H1 (cell line): ENCODE measurements at regions not wholly inside any gene's neighbourhood (a gene's known extent, or its start where the extent isn't known, plus 50 kb on each side); places are given as distances from the start of the nearest gene placed in this dataset.

Experiments used
- CTCF ChIA-PET: fragments of 300-600 bp; sonication (Branson Sonifier 250); formaldehyde crosslinking; loops from one replicate; lab custom pipeline; 2021; ENCODE audit not compliant: partially characterized antibody; lab: Charles Lee
- POLR2A ChIA-PET: fragments of 300-600 bp; sonication (Branson Sonifier 250); formaldehyde crosslinking; loops from one replicate; lab custom pipeline; 2021; ENCODE audit warnings: inconsistent platforms; ENCODE audit not compliant: partially characterized antibody; lab: Charles Lee
- DNase-seq, 2 experiments: peaks; one replicate each; pipeline versions ENCODE4 v3.0.0 to v3.0.0-alpha.2; 2010 to 2022; ENCODE audit warnings: low spot score in 2 of 2, low read depth in 1 of 2, mixed read lengths in 1 of 2
- FAIRE-seq: peaks from 2 replicates; lab custom pipeline; 2011; peaks lifted over from hg19 to GRCh38; lab: Jason Lieb, UNC
- H2AFZ ChIP-seq: 2 replicates; pipeline ENCODE4 v1.8.1; 2012; ENCODE audit warnings: low read length, inconsistent platforms
- H2AK5ac ChIP-seq: 2 replicates; pipeline ENCODE4 v1.6.1; 2013; ENCODE audit warnings: low read depth, low read length
- H2BK120ac ChIP-seq: replicated peaks from 2 replicates; pipeline ENCODE3; 2013; ENCODE audit warnings: low read depth, low read length, inconsistent platforms
- H2BK12ac ChIP-seq: 2 replicates; pipeline ENCODE4 v1.6.1; 2013; ENCODE audit warnings: low read depth, low read length
- H2BK15ac ChIP-seq: 2 replicates; pipeline ENCODE4 v1.6.1; 2013; ENCODE audit warnings: low read length
- H2BK20ac ChIP-seq: 2 replicates; pipeline ENCODE4 v1.6.1; 2013; ENCODE audit warnings: low read length
- H2BK5ac ChIP-seq: 2 replicates; pipeline ENCODE4 v1.6.1; 2013; ENCODE audit warnings: low read depth, low read length
- H3K14ac ChIP-seq: 2 replicates; pipeline ENCODE4 v1.6.1; 2013; ENCODE audit warnings: inconsistent platforms; ENCODE audit not compliant: insufficient read length
- H3K18ac ChIP-seq: 2 replicates; pipeline ENCODE4 v1.6.1; 2013; ENCODE audit warnings: low read length; ENCODE audit errors: extremely low read depth
- H3K23ac ChIP-seq: 2 replicates; pipeline ENCODE4 v1.6.1; 2013; ENCODE audit warnings: inconsistent platforms; ENCODE audit not compliant: insufficient read length
- H3K23me2 ChIP-seq: 2 replicates; pipeline ENCODE4 v1.6.1; 2013; ENCODE audit warnings: low read depth, low read length
- H3K27ac ChIP-seq: 2 replicates; pipeline ENCODE4 v1.6.1; 2011; ENCODE audit warnings: low read depth, low read length, inconsistent platforms
- H3K27me3 ChIP-seq, 4 experiments: replicated peaks in 1 of 4; 1 replicate in 1 of 4; 2 replicates in 3 of 4; pipeline versions ENCODE4 v1.6.1 to v1.8.1; 2011 to 2013; ENCODE audit warnings: low read length in 3 of 4, mild to moderate bottlenecking in 3 of 4, inconsistent platforms in 2 of 4, mixed read lengths in 2 of 4, moderate library complexity in 1 of 4; ENCODE audit not compliant: control insufficient read depth in 3 of 4, insufficient read depth in 3 of 4; ENCODE audit errors: extremely low read depth in 1 of 4
- H3K36me3 ChIP-seq, 4 experiments: 2 replicates each; pipeline versions ENCODE4 v1.6.1 to v1.8.1; 2011 to 2013; ENCODE audit warnings: mild to moderate bottlenecking in 4 of 4, low read length in 3 of 4, moderate library complexity in 2 of 4, control low read depth in 1 of 4, inconsistent platforms in 1 of 4; ENCODE audit not compliant: insufficient read depth in 4 of 4, control insufficient read depth in 2 of 4
- H3K4ac ChIP-seq: replicated peaks from 2 replicates; pipeline ENCODE3; 2013; ENCODE audit warnings: low read length, low read depth, mixed read lengths, inconsistent platforms; ENCODE audit not compliant: insufficient read length
- H3K4me1 ChIP-seq, 4 experiments: replicated peaks in 1 of 4; 1 replicate in 1 of 4; 2 replicates in 3 of 4; pipeline versions ENCODE4 v1.6.1 to v1.8.1; 2011 to 2013; ENCODE audit warnings: low read length in 3 of 4, inconsistent platforms in 2 of 4, mixed read lengths in 1 of 4; ENCODE audit not compliant: insufficient read depth in 4 of 4, control insufficient read depth in 3 of 4
- H3K4me2 ChIP-seq, 2 experiments: 2 replicates each; pipeline versions ENCODE4 v1.6.1 to v1.8.1; 2011 to 2013; ENCODE audit warnings: low read depth in 2 of 2, low read length in 2 of 2, control low read depth in 1 of 2, inconsistent platforms in 1 of 2, mild to moderate bottlenecking in 1 of 2; ENCODE audit not compliant: insufficient read depth in 1 of 2
- H3K4me3 ChIP-seq, 4 experiments: fragments of 200-600, 300-600 bp in 1 of 4; sonication (generic), shearing (Covaris generic), sonication (Bioruptor Twin) in 1 of 4; 2 replicates each; pipeline versions ENCODE4 v1.5.1 to v1.8.1; 2011 to 2016; ENCODE audit warnings: low read length in 4 of 4, low read depth in 3 of 4, control low read depth in 2 of 4, inconsistent platforms in 2 of 4, mild to moderate bottlenecking in 2 of 4, mixed read lengths in 1 of 4, moderate library complexity in 1 of 4; ENCODE audit not compliant: insufficient read depth in 2 of 4; ENCODE audit errors: extremely low read depth in 1 of 4
- H3K56ac ChIP-seq: replicated peaks from 2 replicates; pipeline ENCODE3; 2013; ENCODE audit warnings: low read depth, mild to moderate bottlenecking, mixed read lengths, low read length, inconsistent platforms; ENCODE audit not compliant: insufficient read length
- H3K79me1 ChIP-seq: 2 replicates; pipeline ENCODE4 v1.6.1; 2013; ENCODE audit warnings: low read depth, low read length, control low read depth
- H3K79me2 ChIP-seq, 2 experiments: 2 replicates each; pipeline versions ENCODE4 v1.6.1 to v1.8.1; 2012 to 2013; ENCODE audit warnings: low read length in 2 of 2, mild to moderate bottlenecking in 2 of 2, inconsistent platforms in 1 of 2; ENCODE audit not compliant: insufficient read depth in 2 of 2, control insufficient read depth in 1 of 2
- H3K9ac ChIP-seq, 4 experiments: replicated peaks in 1 of 4; 1 replicate in 1 of 4; 2 replicates in 3 of 4; pipeline versions ENCODE4 v1.6.1 to v1.8.1; 2011 to 2013; ENCODE audit warnings: low read depth in 3 of 4, low read length in 3 of 4, control low read depth in 2 of 4, mild to moderate bottlenecking in 2 of 4, moderate library complexity in 2 of 4, inconsistent platforms in 1 of 4; ENCODE audit errors: extremely low read depth in 1 of 4
- H3K9me3 ChIP-seq, 2 experiments: 2 replicates each; pipeline versions ENCODE4 v1.6.1 to v1.8.1; 2012 to 2013; ENCODE audit warnings: mild to moderate bottlenecking in 2 of 2, moderate library complexity in 2 of 2, control low read depth in 1 of 2, inconsistent platforms in 1 of 2, low read depth in 1 of 2, low read length in 1 of 2, mixed read lengths in 1 of 2; ENCODE audit not compliant: insufficient read depth in 2 of 2
- H4K20me1 ChIP-seq, 2 experiments: replicated peaks in 1 of 2; 2 replicates each; pipeline versions ENCODE3 to v1.8.1; 2011 to 2013; ENCODE audit warnings: inconsistent platforms in 2 of 2, low read length in 2 of 2, mild to moderate bottlenecking in 1 of 2; ENCODE audit not compliant: insufficient read depth in 2 of 2, control insufficient read depth in 1 of 2
- H4K5ac ChIP-seq: 2 replicates; pipeline ENCODE4 v1.6.1; 2013; ENCODE audit warnings: low read length, low read depth, mixed read lengths, inconsistent platforms; ENCODE audit not compliant: insufficient read length
- H4K8ac ChIP-seq: 2 replicates; pipeline ENCODE4 v1.8.0; 2013; ENCODE audit warnings: mild to moderate bottlenecking, moderate library complexity, low read length, inconsistent platforms; ENCODE audit not compliant: insufficient read depth; ENCODE audit errors: extremely low read depth
- H4K91ac ChIP-seq: replicated peaks from 2 replicates; pipeline ENCODE3; 2013; ENCODE audit warnings: low read length, mixed read lengths, inconsistent platforms; ENCODE audit not compliant: insufficient read length
- WGBS, 2 experiments: shearing (Covaris generic) in 1 of 2; methylation state at CpG; one replicate each; pipeline versions ENCODE4 v1.1.6 to v1.1.7; 2013 to 2015; ENCODE audit warnings: low lambda C conversion rate in 2 of 2, mixed read lengths in 2 of 2, inconsistent platforms in 1 of 2, low coverage in 1 of 2, missing lambda C conversion rate in 1 of 2; ENCODE audit not compliant: insufficient replicate concordance in 2 of 2, insufficient coverage in 1 of 2, insufficient read length in 1 of 2; ENCODE audit errors: extremely low coverage in 1 of 2, missing lambda C conversion rate in 1 of 2; 5-methylcytosine and 5-hydroxymethylcytosine counted together
- TF ChIP-seq, protein P1 (sequence below): fragments of 300-600 bp; sonication (generic); IDR thresholded peaks from 2 replicates; pipeline ENCODE4 v1.7.1; 2012; ENCODE audit warnings: low read length, moderate library complexity, mild to moderate bottlenecking, inconsistent platforms; ENCODE audit not compliant: insufficient replicate concordance

GRCh38 chr7:84364708-84365107, 170.1 kb upstream of the SEMA3A start:
- Histone ChIP-seq H4K91ac (no peak overlapping the region), H2BK15ac (no peak overlapping the region), H3K4me3 (no peak overlapping the region), H4K5ac (no peak overlapping the region), H3K79me1 (no peaks in the 10 kb centered on the region), H2BK120ac (no peak overlapping the region), H3K79me2 (no peaks in the 10 kb centered on the region), H3K14ac (no peak overlapping the region), H3K56ac (no peak overlapping the region), H2AFZ (no peak overlapping the region), H3K18ac (no peak overlapping the region), H3K4me2 (no peak overlapping the region), H3K27me3 (no peaks in the 10 kb centered on the region), H2AK5ac (no peak overlapping the region), H3K9ac (no peak overlapping the region), H3K23ac (no peak overlapping the region), H3K27ac (no peak overlapping the region), H4K20me1 (no peaks in the 10 kb centered on the region), H3K36me3 (no peaks in the 10 kb centered on the region), H4K8ac (no peak overlapping the region), H2BK20ac (no peak overlapping the region), H2BK12ac (no peak overlapping the region), H2BK5ac (no peak overlapping the region), H3K4ac (no peak overlapping the region), H3K23me2 (no peaks in the 10 kb centered on the region), H3K9me3 (no peaks in the 10 kb centered on the region), H3K4me1 (no peaks in the 10 kb centered on the region)
- DNase-seq (no peak), FAIRE-seq (no peak)
- POLR2A ChIA-PET, result no interaction called here
- WGBS, 2 experiments, result 65% methylated on average over 1 of the region's 1 CpG; no CpG with 5 or more reads in 1 of the 2 experiments
- CTCF ChIA-PET, result no interaction called here
- TF ChIP-seq, protein P1, sequence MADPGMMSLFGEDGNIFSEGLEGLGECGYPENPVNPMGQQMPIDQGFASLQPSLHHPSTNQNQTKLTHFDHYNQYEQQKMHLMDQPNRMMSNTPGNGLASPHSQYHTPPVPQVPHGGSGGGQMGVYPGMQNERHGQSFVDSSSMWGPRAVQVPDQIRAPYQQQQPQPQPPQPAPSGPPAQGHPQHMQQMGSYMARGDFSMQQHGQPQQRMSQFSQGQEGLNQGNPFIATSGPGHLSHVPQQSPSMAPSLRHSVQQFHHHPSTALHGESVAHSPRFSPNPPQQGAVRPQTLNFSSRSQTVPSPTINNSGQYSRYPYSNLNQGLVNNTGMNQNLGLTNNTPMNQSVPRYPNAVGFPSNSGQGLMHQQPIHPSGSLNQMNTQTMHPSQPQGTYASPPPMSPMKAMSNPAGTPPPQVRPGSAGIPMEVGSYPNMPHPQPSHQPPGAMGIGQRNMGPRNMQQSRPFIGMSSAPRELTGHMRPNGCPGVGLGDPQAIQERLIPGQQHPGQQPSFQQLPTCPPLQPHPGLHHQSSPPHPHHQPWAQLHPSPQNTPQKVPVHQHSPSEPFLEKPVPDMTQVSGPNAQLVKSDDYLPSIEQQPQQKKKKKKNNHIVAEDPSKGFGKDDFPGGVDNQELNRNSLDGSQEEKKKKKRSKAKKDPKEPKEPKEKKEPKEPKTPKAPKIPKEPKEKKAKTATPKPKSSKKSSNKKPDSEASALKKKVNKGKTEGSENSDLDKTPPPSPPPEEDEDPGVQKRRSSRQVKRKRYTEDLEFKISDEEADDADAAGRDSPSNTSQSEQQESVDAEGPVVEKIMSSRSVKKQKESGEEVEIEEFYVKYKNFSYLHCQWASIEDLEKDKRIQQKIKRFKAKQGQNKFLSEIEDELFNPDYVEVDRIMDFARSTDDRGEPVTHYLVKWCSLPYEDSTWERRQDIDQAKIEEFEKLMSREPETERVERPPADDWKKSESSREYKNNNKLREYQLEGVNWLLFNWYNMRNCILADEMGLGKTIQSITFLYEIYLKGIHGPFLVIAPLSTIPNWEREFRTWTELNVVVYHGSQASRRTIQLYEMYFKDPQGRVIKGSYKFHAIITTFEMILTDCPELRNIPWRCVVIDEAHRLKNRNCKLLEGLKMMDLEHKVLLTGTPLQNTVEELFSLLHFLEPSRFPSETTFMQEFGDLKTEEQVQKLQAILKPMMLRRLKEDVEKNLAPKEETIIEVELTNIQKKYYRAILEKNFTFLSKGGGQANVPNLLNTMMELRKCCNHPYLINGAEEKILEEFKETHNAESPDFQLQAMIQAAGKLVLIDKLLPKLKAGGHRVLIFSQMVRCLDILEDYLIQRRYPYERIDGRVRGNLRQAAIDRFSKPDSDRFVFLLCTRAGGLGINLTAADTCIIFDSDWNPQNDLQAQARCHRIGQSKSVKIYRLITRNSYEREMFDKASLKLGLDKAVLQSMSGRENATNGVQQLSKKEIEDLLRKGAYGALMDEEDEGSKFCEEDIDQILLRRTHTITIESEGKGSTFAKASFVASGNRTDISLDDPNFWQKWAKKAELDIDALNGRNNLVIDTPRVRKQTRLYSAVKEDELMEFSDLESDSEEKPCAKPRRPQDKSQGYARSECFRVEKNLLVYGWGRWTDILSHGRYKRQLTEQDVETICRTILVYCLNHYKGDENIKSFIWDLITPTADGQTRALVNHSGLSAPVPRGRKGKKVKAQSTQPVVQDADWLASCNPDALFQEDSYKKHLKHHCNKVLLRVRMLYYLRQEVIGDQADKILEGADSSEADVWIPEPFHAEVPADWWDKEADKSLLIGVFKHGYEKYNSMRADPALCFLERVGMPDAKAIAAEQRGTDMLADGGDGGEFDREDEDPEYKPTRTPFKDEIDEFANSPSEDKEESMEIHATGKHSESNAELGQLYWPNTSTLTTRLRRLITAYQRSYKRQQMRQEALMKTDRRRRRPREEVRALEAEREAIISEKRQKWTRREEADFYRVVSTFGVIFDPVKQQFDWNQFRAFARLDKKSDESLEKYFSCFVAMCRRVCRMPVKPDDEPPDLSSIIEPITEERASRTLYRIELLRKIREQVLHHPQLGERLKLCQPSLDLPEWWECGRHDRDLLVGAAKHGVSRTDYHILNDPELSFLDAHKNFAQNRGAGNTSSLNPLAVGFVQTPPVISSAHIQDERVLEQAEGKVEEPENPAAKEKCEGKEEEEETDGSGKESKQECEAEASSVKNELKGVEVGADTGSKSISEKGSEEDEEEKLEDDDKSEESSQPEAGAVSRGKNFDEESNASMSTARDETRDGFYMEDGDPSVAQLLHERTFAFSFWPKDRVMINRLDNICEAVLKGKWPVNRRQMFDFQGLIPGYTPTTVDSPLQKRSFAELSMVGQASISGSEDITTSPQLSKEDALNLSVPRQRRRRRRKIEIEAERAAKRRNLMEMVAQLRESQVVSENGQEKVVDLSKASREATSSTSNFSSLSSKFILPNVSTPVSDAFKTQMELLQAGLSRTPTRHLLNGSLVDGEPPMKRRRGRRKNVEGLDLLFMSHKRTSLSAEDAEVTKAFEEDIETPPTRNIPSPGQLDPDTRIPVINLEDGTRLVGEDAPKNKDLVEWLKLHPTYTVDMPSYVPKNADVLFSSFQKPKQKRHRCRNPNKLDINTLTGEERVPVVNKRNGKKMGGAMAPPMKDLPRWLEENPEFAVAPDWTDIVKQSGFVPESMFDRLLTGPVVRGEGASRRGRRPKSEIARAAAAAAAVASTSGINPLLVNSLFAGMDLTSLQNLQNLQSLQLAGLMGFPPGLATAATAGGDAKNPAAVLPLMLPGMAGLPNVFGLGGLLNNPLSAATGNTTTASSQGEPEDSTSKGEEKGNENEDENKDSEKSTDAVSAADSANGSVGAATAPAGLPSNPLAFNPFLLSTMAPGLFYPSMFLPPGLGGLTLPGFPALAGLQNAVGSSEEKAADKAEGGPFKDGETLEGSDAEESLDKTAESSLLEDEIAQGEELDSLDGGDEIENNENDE, result no peak
